Activated T-cell treated with anti-CD3 and anti-CD28 coated beads for 24 hours (primary cell): ENCODE measurements at regions not wholly inside any gene's neighbourhood (a gene's known extent, or its start where the extent isn't known, plus 50 kb on each side); places are given as distances from the start of the nearest gene placed in this dataset.

Experiments used
- DNase-seq: peaks from one replicate; pipeline ENCODE4 v3.0.0-alpha.2; 2020; ENCODE audit warnings: low read depth

DNA sequence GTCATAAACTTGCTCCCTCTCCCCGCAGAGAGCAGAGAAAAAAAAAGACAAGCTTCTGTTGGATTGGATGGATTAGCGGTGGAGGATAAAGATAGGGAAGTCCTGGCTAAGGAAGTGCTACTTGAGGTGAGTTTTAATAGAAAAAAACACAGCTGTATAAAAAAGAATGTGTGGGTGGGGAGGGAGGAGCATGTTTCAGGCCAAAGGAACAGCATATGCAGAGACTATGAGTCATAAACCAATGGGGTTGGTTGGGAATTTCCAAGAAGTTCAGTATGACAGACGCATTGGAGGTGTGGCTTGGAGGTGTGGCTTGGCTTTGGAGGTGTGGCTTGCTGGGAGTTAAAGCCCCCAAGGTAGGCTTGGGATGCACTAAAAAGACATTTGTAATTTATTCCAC, 103.0 kb upstream of the LSM8 start:
- peak; percentile 42 for DNase-seq

DNA sequence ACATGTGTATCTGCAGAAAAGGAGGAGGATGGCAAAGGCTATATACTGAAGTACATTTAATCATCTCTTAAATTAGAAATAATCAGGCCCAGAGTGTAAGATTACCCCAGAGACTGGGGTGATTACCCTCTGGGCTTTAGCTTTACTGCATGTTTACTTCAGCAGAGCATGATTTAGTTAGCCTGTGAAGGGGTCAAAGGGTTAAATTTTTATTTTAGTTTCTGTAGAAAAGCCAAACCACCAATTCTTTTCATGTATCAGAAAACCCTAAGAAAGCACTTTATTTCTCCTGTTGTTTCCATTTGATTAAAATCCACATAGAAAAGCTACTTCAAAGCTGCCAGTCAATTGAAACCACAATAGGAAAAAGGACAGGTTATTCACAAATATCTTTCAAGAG, 101.5 kb upstream of the LSM8 start:
- no peak for DNase-seq

DNA sequence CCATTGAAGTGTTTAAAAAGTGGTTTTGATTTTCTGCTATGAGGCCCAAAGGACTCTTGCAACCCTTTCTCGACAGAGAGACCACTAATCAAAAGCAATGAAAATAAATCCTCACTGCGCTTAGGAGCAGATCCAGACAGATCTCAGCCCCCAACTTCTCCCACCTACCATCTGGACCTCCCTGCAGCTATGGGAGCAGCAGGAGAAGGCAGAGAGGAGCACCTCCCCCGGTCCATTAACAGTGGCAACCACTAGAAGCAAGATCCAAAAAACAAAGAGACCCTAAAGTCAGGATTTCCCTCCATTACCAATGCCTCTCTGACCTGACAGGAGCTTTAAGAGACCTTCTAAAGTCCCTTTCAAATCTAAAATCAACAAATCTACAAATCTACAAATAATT, 99.0 kb upstream of the LSM8 start:
- DNase-seq = no peak

DNA sequence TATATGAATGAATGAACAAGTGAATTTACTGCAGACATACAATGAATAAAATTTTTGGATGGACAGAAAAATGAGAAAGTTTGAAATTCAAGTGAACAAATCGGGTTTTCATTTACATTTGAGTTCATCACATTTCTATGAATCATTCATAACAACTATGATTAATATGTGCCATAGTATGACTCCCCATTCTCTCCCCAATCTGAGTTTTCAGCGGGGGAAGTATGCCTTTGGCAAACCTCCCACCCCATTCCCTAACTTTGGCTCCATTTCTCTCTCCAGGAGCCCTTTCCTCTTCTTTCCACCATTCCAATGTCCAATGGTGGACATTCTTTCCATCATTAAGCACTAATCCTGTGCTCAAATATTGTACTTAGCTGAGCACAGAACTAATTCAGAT, 96.8 kb upstream of the LSM8 start:
- no peak for DNase-seq

DNA sequence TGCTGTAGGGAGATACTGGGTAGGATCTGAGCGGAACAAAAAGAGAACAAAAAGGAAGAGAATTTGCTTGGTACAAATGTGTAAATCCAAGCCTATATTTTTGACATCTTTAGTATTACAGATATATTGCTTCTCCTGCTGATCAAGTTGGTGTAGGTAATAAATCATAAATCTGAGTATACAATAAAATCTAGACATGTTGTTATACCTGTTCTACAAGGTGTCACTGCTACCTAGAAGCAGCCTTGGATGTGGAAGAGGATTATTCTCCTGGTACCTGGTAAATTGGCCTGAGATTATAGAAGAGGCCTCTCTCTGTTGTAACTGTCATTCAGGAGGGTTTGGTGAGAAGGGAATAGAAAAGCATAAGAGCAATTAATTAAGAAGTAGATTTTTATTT, 89.9 kb upstream of the LSM8 start:
- no peak for DNase-seq

DNA sequence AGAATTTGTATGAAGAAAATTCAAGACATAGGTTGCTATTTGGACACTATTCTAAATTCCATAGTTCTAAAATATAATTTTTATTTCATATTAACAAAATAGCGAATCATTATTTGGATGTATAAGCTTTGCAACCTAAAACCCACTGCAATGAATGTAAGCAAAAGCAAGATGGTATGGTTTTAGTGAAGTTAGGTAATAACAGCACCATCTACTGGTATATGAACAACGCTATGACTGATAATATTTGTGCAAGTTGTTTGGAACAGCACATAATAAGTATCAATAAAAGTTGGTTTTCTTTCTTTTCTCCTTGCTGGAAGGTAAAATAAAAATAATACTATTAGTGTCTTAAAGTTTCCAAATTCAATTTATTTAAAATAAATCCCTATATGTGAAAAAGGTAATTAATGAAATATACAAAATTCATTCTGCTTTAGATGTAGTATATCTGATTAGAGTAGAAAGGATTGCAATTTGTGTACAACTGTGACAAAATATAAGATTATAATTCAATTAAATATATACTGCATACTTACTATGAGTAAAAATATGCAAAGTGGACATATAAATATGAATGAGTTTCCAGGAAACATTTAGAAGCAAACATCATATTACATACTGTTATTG, 79.0 kb upstream of the LSM8 start:
- DNase-seq = no peak

DNA sequence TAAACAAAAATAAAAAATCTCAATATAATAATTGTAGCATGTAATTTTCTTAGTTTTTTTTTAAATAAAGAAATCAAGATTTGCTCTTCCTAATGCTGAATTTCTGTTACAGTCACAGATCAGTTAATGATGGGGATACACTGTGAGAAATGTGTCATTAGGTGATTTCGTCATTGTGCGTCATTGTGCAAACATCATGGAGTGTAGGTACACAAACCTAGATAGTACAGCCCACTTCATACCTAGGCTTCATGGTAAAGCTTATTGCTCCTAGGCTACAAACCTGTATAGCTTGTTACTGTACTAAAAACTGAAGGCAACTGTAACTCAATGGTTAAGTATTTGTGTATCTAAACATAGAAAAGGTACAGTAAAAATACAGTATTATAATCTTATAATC, 74.4 kb upstream of the LSM8 start:
- DNase-seq = no peak

DNA sequence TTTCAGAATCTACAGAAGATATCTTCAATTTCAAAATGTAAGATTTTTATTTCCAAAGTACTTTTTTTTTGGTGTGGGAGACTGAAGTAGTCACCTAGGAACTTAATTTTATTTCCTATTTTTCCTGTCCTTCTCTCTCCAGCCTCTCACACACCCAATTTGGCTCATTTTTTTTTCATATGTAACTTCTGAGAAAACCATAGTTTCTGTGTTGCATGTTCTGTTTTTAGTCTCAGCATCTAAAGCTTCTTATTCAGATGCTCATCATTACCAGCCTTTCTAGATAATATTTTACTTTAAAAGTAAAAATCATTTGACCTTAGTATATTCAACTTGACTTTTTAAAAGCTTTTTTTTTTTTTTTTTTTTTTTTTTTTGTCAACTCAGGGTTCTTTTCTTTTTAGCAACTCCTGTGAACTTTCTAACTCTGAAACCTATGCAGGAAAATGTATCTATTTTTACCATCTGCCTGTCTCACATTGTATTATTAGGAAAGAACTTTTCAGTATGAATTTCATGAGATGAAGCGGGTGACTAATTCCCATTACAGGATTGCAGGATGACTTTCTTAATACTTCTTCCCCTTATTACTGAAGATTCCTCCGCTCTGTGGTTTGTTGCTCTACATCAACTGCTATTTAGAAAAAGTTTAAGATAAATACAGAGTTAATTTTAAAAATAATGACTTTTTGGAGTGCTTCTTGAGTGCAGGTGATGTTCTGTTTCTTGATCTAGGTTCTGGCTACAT, 73.6 kb upstream of the LSM8 start:
- no peak for DNase-seq

DNA sequence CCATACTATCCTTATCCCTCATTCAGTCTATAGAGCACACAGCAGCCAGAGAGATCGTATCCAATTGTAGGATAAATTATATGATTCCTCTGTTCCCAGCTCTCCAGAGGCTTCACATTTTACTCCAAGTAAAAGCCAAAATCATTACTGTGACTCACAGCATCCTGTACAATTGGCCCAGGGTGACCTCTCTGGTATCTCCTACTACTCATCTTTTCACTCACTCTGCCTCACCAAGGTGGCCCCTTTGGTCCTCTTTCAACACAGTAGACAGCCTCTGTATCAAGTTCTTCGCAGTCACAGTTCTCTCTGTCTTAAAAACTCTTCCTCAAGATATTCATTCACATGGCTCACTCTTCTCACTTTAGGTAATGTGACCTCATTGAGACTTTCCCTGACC, 72.6 kb upstream of the LSM8 start:
- no peak for DNase-seq

DNA sequence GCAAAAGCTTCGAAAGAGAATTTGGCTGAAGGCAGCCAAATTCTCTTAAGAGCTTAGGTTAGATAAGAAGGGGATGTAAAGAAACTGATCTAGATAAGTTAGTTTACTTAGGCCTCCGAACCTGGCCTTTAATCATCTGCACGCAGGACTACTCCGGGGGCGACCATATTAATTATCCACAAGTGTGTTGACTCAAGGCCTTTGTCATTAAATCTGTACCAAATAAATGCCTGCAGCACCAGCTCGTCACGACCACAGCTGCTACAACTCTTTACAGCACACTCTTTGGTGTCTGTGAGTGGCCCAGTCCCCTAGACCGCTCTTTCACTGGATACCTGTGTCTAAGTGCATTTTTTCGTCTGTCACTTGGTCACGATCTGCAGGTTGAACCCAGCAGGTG, 69.8 kb upstream of the LSM8 start:
- DNase-seq = no peak

DNA sequence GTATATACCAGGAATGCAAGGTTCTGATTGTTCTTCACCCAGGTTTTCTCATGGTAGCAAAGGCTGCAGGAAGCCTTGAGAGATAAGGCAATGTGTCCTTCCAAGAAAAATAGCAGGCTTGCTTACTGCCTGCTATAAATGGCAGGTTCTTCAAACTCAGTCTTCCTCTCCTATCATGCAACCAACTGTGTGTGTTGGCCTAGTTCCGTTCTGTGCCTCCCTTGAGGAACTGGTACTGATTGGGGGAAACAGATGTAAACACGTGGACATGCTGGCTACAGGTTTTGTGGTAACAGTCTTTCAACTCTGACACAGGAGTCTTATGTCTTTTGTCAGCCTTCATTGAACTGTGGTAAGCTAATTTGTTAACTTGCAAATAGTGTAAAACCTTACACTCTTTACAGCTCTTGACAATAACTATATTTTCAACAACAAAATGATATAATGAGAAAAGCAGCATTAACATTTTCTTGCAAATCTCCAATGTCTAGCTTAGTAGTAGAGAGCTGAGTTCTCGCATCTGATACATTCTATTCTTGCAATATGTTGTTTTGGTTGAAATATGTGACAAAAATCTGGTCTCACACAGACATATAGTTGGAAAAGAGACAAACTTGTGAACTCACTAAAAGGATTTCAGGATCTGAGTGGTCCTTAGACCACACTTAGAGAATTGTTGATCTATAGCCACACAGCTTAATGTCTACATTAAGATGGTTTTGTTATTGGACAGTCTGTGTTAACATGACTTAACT, 54.7 kb upstream of the LSM8 start:
- DNase-seq = no peak

DNA sequence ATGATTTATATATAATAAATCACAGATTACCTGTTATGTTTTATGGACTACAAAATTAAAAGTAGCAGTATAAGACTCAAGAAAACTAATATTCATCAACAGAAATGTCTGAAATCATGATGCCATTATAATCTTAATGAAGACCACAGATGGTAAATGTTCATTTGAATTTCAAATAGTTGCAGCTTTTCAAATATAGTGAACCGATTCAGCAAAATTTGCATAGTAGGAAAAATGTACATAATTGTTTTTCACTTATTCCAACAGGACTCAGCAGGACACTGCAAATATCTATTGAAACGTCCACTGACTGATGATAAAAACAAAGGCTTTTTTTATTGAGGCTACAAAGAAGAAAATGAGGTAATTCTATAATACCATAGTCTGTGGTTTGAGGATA, 51.2 kb upstream of the LSM8 start:
- no peak for DNase-seq
